Peyer's patch (tissue), 4 donors: ENCODE measurements at regions not wholly inside any gene's neighbourhood (a gene's known extent, or its start where the extent isn't known, plus 50 kb on each side); places are given as distances from the start of the nearest gene placed in this dataset.

Experiments used
- POLR2A ChIP-seq, 2 donors: fragments of 450-650 bp; IDR thresholded peaks; one replicate each; pipeline ENCODE4 v1.5.1; 2017; ENCODE audit warnings: antibody characterized with exemption in 2 of 2, mild to moderate bottlenecking in 2 of 2, moderate library complexity in 2 of 2
- TF ChIP-seq, protein P1 (sequence below), 6 experiments: fragments of 450-650 bp in 4 of 6; fragments of 200-600 bp in 2 of 6; sonication (generic) in 1 of 6; IDR thresholded peaks; one replicate each; pipeline ENCODE4 v1.5.1; 2017 to 2019; ENCODE audit warnings: antibody characterized with exemption in 6 of 6, mild to moderate bottlenecking in 3 of 6, moderate library complexity in 1 of 6

GRCh38 chr19:29104605-29105241, 108.2 kb downstream of the UQCRFS1 start:
- TF ChIP-seq, protein P1, sequence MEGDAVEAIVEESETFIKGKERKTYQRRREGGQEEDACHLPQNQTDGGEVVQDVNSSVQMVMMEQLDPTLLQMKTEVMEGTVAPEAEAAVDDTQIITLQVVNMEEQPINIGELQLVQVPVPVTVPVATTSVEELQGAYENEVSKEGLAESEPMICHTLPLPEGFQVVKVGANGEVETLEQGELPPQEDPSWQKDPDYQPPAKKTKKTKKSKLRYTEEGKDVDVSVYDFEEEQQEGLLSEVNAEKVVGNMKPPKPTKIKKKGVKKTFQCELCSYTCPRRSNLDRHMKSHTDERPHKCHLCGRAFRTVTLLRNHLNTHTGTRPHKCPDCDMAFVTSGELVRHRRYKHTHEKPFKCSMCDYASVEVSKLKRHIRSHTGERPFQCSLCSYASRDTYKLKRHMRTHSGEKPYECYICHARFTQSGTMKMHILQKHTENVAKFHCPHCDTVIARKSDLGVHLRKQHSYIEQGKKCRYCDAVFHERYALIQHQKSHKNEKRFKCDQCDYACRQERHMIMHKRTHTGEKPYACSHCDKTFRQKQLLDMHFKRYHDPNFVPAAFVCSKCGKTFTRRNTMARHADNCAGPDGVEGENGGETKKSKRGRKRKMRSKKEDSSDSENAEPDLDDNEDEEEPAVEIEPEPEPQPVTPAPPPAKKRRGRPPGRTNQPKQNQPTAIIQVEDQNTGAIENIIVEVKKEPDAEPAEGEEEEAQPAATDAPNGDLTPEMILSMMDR (IDR thresholded peaks at IDR 0.05), result no peak
- no peak for TF ChIP-seq POLR2A (IDR thresholded peaks at IDR 0.05)
